GM19452 (cell line): ENCODE measurements at regions not wholly inside any gene's neighbourhood (a gene's known extent, or its start where the extent isn't known, plus 50 kb on each side); places are given as distances from the start of the nearest gene placed in this dataset.
"Not testable (repeated sequence)": the region's sequence is repeated elsewhere in the genome, so short reads cannot be mapped to it uniquely, and the experiment has no call there.

Source experiments
- ATAC-seq: cut with Tn5 transposase; IDR thresholded peaks from one replicate; pipeline ENCODE4 v1.9.1; 2021; ENCODE audit not compliant: unreplicated experiment

- no peak for ATAC-seq
These were observed 199.9 kb upstream of the ATP6AP2 start for GRCh38 chrX:40380655-40381488.

- ATAC-seq, result no peak
These were observed 203.1 kb upstream of the ATP6AP2 start for GRCh38 chrX:40377684-40378083.

GRCh38 chrX:40374486-40374885 lies 206.3 kb upstream of the ATP6AP2 start:
- no peak for ATAC-seq

GRCh38 chrX:40373641-40374040 lies 207.1 kb upstream of the ATP6AP2 start:
- ATAC-seq, result no peak

- ATAC-seq, result no peak
These were observed 207.7 kb upstream of the ATP6AP2 start for GRCh38 chrX:40373025-40373424.

- ATAC-seq, result no peak
These were observed 209.4 kb upstream of the ATP6AP2 start for GRCh38 chrX:40371376-40371775.

- ATAC-seq, result no peak
These were observed 212.1 kb upstream of the ATP6AP2 start for GRCh38 chrX:40368611-40369061.

- no peak for ATAC-seq
These were observed 214.1 kb upstream of the ATP6AP2 start for GRCh38 chrX:40366661-40367060.

- ATAC-seq, result not testable (repeated sequence)
These were observed 218.5 kb upstream of the ATP6AP2 start for GRCh38 chrX:40362291-40362690.

GRCh38 chrX:40360557-40360956 lies 220.2 kb upstream of the ATP6AP2 start:
- no peak for ATAC-seq

GRCh38 chrX:40359593-40359992 lies 221.2 kb upstream of the ATP6AP2 start:
- no peak for ATAC-seq

GRCh38 chrX:40358994-40359393 lies 221.8 kb upstream of the ATP6AP2 start:
- no peak for ATAC-seq

GRCh38 chrX:40349251-40349650 lies 231.5 kb upstream of the ATP6AP2 start:
- no peak for ATAC-seq

GRCh38 chrX:40346379-40346778 lies 234.4 kb upstream of the ATP6AP2 start:
- no peak for ATAC-seq

GRCh38 chrX:40343319-40343718 lies 237.5 kb upstream of the ATP6AP2 start:
- ATAC-seq, result no peak

GRCh38 chrX:40340116-40340515 lies 240.7 kb upstream of the ATP6AP2 start:
- ATAC-seq, result no peak

GRCh38 chrX:40333344-40333743 lies 235.6 kb upstream of the BCOR start:
- no peak for ATAC-seq

- ATAC-seq, result no peak
These were observed 234.0 kb upstream of the BCOR start for GRCh38 chrX:40331762-40332161.

- ATAC-seq, result no peak
These were observed 233.6 kb upstream of the BCOR start for GRCh38 chrX:40331353-40331752.

- no peak for ATAC-seq
These were observed 231.9 kb upstream of the BCOR start for GRCh38 chrX:40329616-40330015.

GRCh38 chrX:40327085-40327484 lies 229.3 kb upstream of the BCOR start:
- ATAC-seq, result no peak

- no peak for ATAC-seq
These were observed 228.6 kb upstream of the BCOR start for GRCh38 chrX:40326186-40326965.
